ENCODE measurements at regions not wholly inside any gene's neighbourhood (a gene's known extent, or its start where the extent isn't known, plus 50 kb on each side); places are given as distances from the start of the nearest gene placed in this dataset.

GRCh38 chr6:137610702-137611101 lies 116.5 kb upstream of the OLIG3 start (continued):
- TF ChIP-seq ASH2L (IDR thresholded peaks at IDR 0.05; ENCODE audit: low read length), result no peak
- no peak for TF ChIP-seq KDM5A (IDR thresholded peaks at IDR 0.05; ENCODE audit: low read length)
- no peak for TF ChIP-seq TAF1 (IDR thresholded peaks at IDR 0.05; ENCODE audit: low read depth, low read length)
- TF ChIP-seq PHF8 (conservative IDR thresholded peaks at IDR 0.05; ENCODE audit: low read depth, low read length), result no peak

All from H1 (cell line).